ENCODE measurements at regions not wholly inside any gene's neighbourhood (a gene's known extent, or its start where the extent isn't known, plus 50 kb on each side); places are given as distances from the start of the nearest gene placed in this dataset.

DNA sequence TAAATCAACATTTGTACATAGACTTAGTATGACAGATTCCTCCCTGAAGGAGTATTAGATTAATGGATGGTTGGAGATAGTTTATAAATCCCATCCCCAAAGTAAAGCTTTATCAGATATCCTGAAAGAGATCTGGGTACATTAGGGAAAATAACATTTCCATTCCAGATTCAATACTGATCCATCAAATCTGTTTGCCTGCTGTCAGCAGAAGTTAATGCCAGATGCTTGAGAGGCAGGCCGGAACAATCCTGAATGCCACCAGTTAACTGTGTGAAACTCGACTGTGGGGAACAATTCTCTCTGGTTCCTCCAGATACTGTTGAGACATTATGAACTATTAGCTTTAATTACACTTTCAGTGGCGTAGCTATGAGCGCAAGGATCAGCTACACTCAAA is 1166.8 kb downstream of the MAT2B start:
- 76% methylated on average over 4 of the region's 4 CpGs for WGBS
- no peak for DNase-seq (ENCODE audit: extremely low spot score)
- H3K27ac ChIP-seq (ENCODE audit: low read depth) = no peak overlapping the region
- no peak overlapping the region for H3K4me3 ChIP-seq (ENCODE audit: low read depth, low read length)
- no peaks in the 10 kb centered on the region for H3K36me3 ChIP-seq (ENCODE audit: insufficient read depth)
- H3K4me1 ChIP-seq (ENCODE audit: insufficient read depth) = no peaks in the 10 kb centered on the region

DNA sequence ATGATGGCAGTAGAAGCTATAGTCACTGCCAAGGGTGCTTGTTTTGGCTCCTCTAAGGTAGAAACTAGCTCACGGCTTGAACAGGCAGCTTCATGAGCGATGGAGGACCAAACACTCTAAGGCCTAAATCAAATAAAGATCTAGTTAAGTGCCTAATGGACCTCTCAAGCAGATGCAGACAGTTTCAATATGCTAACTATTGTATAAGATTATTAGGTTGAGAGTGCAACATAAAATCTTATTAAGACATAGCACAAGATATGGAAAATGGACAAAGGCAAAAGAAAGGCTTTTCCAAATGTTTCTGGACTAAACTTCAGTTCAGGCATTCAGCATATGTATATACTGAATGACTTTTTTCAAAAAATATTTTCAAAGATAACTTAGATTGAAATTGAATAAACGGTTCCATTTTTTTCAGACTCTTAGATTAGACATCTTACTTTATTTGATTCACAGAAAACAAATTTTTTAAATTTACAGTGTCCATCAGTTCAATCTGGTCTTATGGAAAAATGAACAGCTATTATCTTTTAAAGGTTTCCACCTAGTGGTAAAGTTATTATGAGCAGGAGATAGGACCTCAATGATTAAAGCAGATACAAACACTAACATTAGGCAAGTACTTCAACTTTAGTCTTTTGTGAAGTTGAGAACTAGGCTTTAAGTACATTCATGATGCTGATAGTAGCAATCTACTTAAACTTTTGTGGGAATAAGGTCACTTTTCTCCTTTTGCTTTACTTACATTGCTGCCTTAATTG is 1167.7 kb downstream of the MAT2B start:
- Histone ChIP-seq H3K27ac (ENCODE audit: low read depth) (no peak overlapping the region), H3K4me1 (ENCODE audit: insufficient read depth) (no peaks in the 10 kb centered on the region), H3K4me3 (ENCODE audit: low read depth, low read length) (no peak overlapping the region), H3K36me3 (ENCODE audit: insufficient read depth) (no peaks in the 10 kb centered on the region)
- no peak for DNase-seq (ENCODE audit: extremely low spot score)
- WGBS = 82% methylated on average over 3 of the region's 3 CpGs

DNA sequence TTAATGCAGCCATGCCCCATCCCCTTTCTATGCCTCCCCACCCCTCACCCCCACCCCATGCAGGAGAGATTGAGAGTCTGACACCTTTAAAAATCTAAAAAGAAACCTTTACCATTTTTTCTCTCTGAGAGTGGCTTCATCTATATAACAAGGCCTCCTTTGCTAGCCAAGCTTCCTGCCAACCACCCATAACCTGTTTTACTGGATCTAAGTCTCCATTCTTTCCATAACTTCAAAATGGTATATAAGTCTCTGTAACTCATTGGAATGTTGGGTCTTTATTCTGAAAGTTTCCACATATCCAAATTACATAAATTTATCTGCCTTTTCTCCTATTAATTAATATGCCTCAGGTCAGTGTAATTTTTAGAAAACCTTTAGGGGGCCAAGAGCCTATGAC is 1174.0 kb downstream of the MAT2B start:
- Histone ChIP-seq H3K4me1 (ENCODE audit: insufficient read depth) (no peaks in the 10 kb centered on the region), H3K36me3 (ENCODE audit: insufficient read depth) (no peaks in the 10 kb centered on the region), H3K4me3 (ENCODE audit: low read depth, low read length) (no peak overlapping the region), H3K27ac (ENCODE audit: low read depth) (no peak overlapping the region)
- DNase-seq (ENCODE audit: extremely low spot score) = no peak

DNA sequence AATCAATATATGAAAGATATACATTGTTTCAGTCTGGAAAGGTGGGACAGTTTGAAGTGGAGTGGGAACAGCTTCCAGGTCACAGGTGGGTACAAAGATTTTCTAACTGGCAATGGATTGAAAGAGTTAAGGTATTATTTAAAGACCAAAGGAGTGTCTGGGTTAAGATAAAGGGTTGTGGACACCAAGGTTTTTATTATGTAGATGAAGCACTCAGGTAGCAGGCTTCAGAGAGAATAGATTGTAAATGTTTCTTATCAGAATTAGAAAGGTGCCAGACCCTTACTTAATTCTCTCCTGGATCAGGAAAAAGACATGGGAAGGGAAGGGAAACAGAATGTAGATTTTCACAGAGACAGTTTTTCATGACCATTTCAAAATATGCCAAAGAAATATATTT is 1174.8 kb downstream of the MAT2B start:
- Histone ChIP-seq H3K4me3 (ENCODE audit: low read depth, low read length) (no peak overlapping the region), H3K27ac (ENCODE audit: low read depth) (no peak overlapping the region), H3K36me3 (ENCODE audit: insufficient read depth) (no peaks in the 10 kb centered on the region), H3K4me1 (ENCODE audit: insufficient read depth) (no peaks in the 10 kb centered on the region)
- DNase-seq (ENCODE audit: extremely low spot score) = no peak

DNA sequence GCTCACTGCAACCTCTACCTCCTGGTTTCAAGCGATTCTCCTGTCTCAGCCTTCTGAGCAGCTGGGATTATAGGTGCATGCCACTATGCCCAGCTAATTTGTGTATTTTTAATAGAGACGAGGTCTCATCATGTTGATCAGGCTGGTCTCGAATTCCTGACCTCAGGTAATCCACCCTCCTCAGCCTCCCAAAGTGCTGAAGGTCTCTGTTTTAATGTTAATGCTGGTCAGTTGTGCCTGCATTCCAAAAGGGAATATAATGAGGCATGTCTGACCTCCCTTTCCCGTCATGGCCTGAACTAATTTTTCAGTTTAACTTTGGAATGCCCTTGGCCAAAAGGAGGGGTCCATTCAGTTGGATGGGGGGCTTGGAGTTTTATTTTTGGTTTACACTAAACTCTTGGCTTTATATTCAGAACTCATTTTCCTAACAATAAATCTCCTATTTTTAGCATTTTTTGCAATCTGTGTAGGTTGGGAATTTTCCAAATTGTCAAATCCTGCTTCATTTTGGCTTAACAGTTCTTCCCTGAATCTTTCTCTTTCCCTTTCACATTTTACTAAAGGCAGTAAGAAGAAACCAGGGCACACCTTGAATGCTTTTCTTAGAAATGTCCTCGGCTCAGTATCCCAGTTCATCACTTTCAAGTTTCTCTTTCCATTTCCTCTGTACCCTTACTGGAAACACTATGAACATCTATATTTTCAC is 1175.5 kb downstream of the MAT2B start:
- no peaks in the 10 kb centered on the region for H3K36me3 ChIP-seq (ENCODE audit: insufficient read depth)
- WGBS = 64% methylated on average over 5 of the region's 5 CpGs
- no peak overlapping the region for H3K27ac ChIP-seq (ENCODE audit: low read depth)
- H3K4me3 ChIP-seq (ENCODE audit: low read depth, low read length) = no peak overlapping the region
- DNase-seq (ENCODE audit: extremely low spot score) = no peak
- H3K4me1 ChIP-seq (ENCODE audit: insufficient read depth) = no peaks in the 10 kb centered on the region

DNA sequence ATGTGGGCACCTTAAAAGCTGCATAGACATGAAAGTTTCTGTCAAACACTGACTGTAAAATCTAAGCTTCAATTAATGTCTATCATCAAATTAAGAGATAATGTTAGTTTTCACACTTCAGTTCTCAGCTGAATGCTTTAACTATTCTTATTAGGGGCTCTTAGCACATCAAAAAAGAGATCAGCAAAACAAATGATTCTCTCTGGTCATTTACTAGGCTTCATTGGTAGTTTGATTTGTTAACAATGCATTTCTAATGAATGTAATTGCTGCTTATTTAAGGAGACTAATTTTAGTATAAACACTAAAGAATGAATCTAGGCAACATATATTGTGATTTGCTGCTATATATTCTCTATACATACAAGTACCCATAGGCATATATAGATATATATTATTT is 1182.0 kb downstream of the MAT2B start:
- Histone ChIP-seq H3K4me1 (ENCODE audit: insufficient read depth) (no peaks in the 10 kb centered on the region), H3K4me3 (ENCODE audit: low read depth, low read length) (no peak overlapping the region), H3K27ac (ENCODE audit: low read depth) (no peak overlapping the region), H3K36me3 (ENCODE audit: insufficient read depth) (no peaks in the 10 kb centered on the region)
- no peak for DNase-seq (ENCODE audit: extremely low spot score)

DNA sequence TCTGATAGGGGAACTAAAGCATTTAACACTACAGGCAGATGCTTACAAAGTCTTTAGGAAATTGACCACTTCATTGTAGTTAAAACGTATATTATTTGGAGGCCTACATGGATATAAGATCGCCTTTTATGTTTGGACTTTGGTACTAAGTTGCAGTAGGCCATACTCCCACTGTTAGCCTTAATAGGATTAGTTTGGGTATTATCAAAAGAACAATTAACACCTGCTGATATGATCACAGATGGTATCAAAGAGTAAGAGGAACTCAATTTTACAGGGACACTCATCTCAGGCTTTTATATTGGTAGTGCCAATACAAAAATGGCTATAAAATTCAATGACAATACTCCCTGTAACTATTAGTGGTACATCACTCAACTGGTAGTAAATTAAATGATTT is 1183.0 kb downstream of the MAT2B start:
- no peaks in the 10 kb centered on the region for H3K36me3 ChIP-seq (ENCODE audit: insufficient read depth)
- H3K27ac ChIP-seq (ENCODE audit: low read depth) = no peak overlapping the region
- H3K4me1 ChIP-seq (ENCODE audit: insufficient read depth) = no peaks in the 10 kb centered on the region
- H3K4me3 ChIP-seq (ENCODE audit: low read depth, low read length) = no peak overlapping the region
- no peak for DNase-seq (ENCODE audit: extremely low spot score)
- 87% methylated on average over 2 of the region's 2 CpGs for WGBS

DNA sequence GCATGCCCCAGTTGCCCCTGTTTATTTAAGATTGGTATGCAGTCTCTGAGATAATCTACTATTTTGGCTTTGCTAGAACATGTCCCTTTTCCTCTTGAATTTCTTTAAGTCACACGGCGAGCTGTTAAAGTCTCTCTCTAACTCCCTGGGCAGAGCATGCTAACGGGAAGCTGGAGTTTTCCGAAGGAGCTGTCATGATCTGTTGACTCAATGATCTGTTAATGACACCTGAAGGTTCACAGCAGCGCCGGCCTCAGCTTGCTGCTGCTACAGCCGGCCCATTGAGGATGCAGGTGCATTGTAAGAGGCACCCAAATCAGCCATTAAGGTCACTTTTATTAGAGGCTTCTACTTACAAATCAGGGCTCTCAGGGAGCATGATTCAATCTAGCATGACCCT is 1203.4 kb downstream of the MAT2B start:
- 52% methylated on average over 7 of the region's 7 CpGs for WGBS

DNA sequence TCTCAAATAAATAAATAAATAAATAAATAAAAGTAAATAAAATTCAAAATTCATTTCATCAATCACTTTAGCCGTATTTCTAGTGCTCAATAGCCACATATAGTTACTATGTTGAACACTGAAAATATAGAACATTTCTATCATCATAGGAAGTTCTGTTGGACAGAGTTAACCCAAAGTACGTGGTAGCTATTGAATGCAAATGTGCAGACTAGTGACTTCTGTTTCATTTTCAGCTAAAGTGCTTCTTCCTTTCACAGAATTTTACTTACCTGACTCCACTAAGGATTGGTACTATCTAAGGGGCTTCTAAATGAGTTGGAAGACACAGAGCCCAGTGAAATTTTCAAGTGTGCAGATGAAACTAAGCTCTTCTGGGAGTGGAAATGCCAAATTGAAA is 1208.3 kb downstream of the MAT2B start:
- Histone ChIP-seq H3K36me3 (ENCODE audit: insufficient read depth) (no peaks in the 10 kb centered on the region), H3K4me1 (ENCODE audit: insufficient read depth) (no peaks in the 10 kb centered on the region), H3K4me3 (ENCODE audit: low read depth, low read length) (no peak overlapping the region), H3K27ac (ENCODE audit: low read depth) (no peak overlapping the region)
- 86% methylated on average over 2 of the region's 2 CpGs for WGBS
- DNase-seq (ENCODE audit: extremely low spot score) = no peak

More for the DNA sequence above, 1203.4 kb downstream of the MAT2B start:
- Histone ChIP-seq H3K4me3 (ENCODE audit: low read depth, low read length) (no peak overlapping the region), H3K27ac (ENCODE audit: low read depth) (no peak overlapping the region), H3K36me3 (ENCODE audit: insufficient read depth) (no peaks in the 10 kb centered on the region), H3K4me1 (ENCODE audit: insufficient read depth) (no peaks in the 10 kb centered on the region)
- no peak for DNase-seq (ENCODE audit: extremely low spot score)

DNA sequence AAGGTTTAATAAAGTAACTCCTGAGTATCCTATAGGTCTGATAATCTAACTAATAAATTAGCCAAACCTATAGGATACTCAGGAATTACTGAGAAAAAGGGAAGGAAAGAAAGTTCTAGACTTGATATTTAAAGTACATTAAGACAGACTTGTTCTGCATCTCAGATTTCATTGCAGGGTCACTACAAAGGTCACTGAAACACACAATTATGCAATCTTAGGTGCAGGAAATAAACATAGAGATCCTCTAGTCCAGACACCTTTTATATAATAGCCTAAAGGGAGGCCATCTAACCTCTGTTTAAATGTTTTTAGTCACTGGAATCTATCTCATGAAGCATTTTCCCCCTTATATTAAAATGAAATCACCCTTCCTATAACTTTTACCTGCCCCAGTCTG is 1215.7 kb downstream of the MAT2B start:
- Histone ChIP-seq H3K36me3 (ENCODE audit: insufficient read depth) (no peaks in the 10 kb centered on the region), H3K4me1 (ENCODE audit: insufficient read depth) (no peaks in the 10 kb centered on the region), H3K27ac (ENCODE audit: low read depth) (no peak overlapping the region), H3K4me3 (ENCODE audit: low read depth, low read length) (no peak overlapping the region)
- no peak for DNase-seq (ENCODE audit: extremely low spot score)

DNA sequence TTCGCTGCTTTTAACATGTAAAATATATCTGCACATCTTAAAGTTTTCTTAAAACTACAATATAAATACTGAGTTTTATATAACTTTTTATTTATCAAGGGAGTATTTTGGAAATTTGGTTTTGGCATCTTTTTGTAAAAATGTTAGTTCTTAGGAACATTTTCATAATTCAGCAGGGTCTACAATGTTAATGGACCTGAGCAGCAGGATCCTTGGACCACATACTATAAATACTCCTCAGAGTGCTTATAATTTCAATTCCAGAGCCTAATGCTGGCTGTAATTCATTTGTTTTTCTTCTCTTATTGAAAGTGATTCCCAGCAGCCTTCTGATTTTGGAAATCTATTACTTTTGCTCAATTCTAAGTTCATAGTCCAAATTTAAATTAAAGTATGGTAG is 1216.2 kb downstream of the MAT2B start:
- Histone ChIP-seq H3K4me1 (ENCODE audit: insufficient read depth) (no peaks in the 10 kb centered on the region), H3K4me3 (ENCODE audit: low read depth, low read length) (no peak overlapping the region), H3K27ac (ENCODE audit: low read depth) (no peak overlapping the region), H3K36me3 (ENCODE audit: insufficient read depth) (no peaks in the 10 kb centered on the region)
- no peak for DNase-seq (ENCODE audit: extremely low spot score)
- 92% methylated on average over 1 of the region's 1 CpG for WGBS

DNA sequence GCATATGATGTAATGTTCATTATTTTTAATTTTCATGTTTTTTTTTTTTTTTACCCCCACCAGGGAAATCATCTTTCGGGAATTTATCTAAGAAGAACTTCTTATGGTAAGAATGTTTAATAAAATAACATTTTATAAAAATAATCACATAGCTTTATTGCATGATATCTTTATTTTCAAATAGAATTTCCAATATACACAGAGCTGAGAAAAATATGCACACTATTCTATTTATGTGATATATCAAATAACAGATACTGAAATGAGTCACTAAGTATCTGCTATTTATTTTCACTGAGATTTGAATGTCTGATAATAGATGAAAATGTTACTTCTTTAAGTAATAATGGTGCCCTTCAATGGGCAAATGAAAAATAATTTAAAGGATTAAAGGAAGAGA is 1217.3 kb downstream of the MAT2B start:
- DNase-seq (ENCODE audit: extremely low spot score) = no peak
- WGBS = 71% methylated on average over 1 of the region's 1 CpG
- H3K4me1 ChIP-seq (ENCODE audit: insufficient read depth) = no peaks in the 10 kb centered on the region
- H3K36me3 ChIP-seq (ENCODE audit: insufficient read depth) = no peaks in the 10 kb centered on the region
- H3K27ac ChIP-seq (ENCODE audit: low read depth) = no peak overlapping the region
- H3K4me3 ChIP-seq (ENCODE audit: low read depth, low read length) = no peak overlapping the region

DNA sequence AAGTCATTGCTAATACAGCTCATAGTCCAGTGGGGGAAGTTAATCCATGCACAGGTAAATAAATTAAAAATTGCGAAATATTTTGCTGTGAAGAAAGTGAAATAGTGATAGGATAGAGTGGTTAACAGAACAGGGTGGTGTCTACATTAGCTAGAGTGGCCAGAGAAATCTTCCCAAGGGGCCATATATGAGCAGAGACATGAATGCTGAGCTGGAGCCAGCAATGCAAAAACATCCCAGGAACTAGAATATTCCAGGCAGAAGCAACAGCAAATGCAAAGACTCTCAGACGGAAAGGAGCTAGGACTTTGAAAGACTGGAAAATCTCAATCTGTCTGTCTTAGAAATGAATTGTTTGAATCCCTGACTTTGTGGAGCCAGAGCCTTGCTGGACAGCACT is 1221.6 kb downstream of the MAT2B start:
- Histone ChIP-seq H3K4me3 (ENCODE audit: low read depth, low read length) (no peak overlapping the region), H3K4me1 (ENCODE audit: insufficient read depth) (no peaks in the 10 kb centered on the region), H3K36me3 (ENCODE audit: insufficient read depth) (no peaks in the 10 kb centered on the region), H3K27ac (ENCODE audit: low read depth) (no peak overlapping the region)
- DNase-seq (ENCODE audit: extremely low spot score) = no peak
- WGBS = 90% methylated on average over 2 of the region's 2 CpGs

DNA sequence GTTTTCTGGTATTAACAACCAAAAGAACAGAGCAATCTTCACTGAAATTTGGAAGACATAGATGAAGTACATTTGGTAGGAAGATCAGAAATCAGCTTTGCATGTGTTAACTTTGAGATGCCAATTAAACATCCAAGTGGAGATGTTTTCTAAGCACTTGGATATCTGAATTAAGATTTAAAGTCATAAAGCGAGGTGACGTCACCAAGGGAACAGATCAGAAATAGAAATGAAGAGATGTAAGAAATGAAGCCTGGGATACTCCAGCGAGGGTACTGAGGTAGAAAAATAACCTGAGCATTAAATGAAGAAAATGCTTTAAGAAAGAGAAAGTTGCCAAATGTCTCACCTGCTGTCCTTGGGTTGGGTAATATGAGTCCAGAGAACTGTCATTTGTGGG is 1223.3 kb downstream of the MAT2B start:
- 95% methylated on average over 3 of the region's 3 CpGs for WGBS
- Histone ChIP-seq H3K4me1 (ENCODE audit: insufficient read depth) (no peaks in the 10 kb centered on the region), H3K27ac (ENCODE audit: low read depth) (no peak overlapping the region), H3K4me3 (ENCODE audit: low read depth, low read length) (no peak overlapping the region), H3K36me3 (ENCODE audit: insufficient read depth) (peaks cover 2% of the 10 kb centered on the region)
- DNase-seq (ENCODE audit: extremely low spot score) = no peak
